ENCODE measurements at regions not wholly inside any gene's neighbourhood (a gene's known extent, or its start where the extent isn't known, plus 50 kb on each side); places are given as distances from the start of the nearest gene placed in this dataset.
"Not testable (repeated sequence)": the region's sequence is repeated elsewhere in the genome, so short reads cannot be mapped to it uniquely, and the experiment has no call there.

- TF ChIP-seq, protein P1, sequence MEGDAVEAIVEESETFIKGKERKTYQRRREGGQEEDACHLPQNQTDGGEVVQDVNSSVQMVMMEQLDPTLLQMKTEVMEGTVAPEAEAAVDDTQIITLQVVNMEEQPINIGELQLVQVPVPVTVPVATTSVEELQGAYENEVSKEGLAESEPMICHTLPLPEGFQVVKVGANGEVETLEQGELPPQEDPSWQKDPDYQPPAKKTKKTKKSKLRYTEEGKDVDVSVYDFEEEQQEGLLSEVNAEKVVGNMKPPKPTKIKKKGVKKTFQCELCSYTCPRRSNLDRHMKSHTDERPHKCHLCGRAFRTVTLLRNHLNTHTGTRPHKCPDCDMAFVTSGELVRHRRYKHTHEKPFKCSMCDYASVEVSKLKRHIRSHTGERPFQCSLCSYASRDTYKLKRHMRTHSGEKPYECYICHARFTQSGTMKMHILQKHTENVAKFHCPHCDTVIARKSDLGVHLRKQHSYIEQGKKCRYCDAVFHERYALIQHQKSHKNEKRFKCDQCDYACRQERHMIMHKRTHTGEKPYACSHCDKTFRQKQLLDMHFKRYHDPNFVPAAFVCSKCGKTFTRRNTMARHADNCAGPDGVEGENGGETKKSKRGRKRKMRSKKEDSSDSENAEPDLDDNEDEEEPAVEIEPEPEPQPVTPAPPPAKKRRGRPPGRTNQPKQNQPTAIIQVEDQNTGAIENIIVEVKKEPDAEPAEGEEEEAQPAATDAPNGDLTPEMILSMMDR (IDR thresholded peaks at IDR 0.05): no peak
- Histone ChIP-seq H3K4me1 (no peaks in the 10 kb centered on the region), H3K27ac (no peak overlapping the region), H3K36me3 (no peaks in the 10 kb centered on the region), H3K9me3 (no peaks in the 10 kb centered on the region), H3K4me3 (no peak overlapping the region), H3K27me3 (ENCODE audit: low read depth) (no peaks in the 10 kb centered on the region)
- intact Hi-C loops (cut with DNase I): no loop called here
- DNase-seq (no peak), ATAC-seq (peak in 1 of 2 donors; percentile 15)
These were observed 121.2 kb upstream of the SERBP1 start for GRCh38 chr1:67551375-67551774.

- no peaks in the 10 kb centered on the region for H3K36me3 ChIP-seq
- H3K9me3 ChIP-seq: no peaks in the 10 kb centered on the region
- no peak for DNase-seq
- ATAC-seq: peak; percentile 23 to 39
- no peaks in the 10 kb centered on the region for H3K27me3 ChIP-seq (ENCODE audit: low read depth)
- no peak overlapping the region for H3K27ac ChIP-seq
- intact Hi-C loops (cut with DNase I): no loop called here
- no peak overlapping the region for H3K4me3 ChIP-seq
- no peaks in the 10 kb centered on the region for H3K4me1 ChIP-seq
- TF ChIP-seq, protein P1 (IDR thresholded peaks at IDR 0.05): no peak
These were observed 122.1 kb upstream of the SERBP1 start for GRCh38 chr1:67552336-67552759.

GRCh38 chr1:67554204-67554603 lies 124.0 kb upstream of the SERBP1 start:
- H3K27me3 ChIP-seq (ENCODE audit: low read depth); H3K4me1 ChIP-seq; DNase-seq; H3K36me3 ChIP-seq; intact Hi-C loops (cut with DNase I); H3K4me3 ChIP-seq; H3K9me3 ChIP-seq; H3K27ac ChIP-seq; ATAC-seq: not testable (repeated sequence)

- Histone ChIP-seq H3K9me3 (no peaks in the 10 kb centered on the region), H3K36me3 (no peaks in the 10 kb centered on the region), H3K27me3 (ENCODE audit: low read depth) (no peaks in the 10 kb centered on the region), H3K4me3 (no peak overlapping the region), H3K27ac (no peak overlapping the region), H3K4me1 (peaks cover 6% of the 10 kb centered on the region)
- ATAC-seq (peak; percentile 40 to 61), DNase-seq (no peak)
- intact Hi-C loops (cut with DNase I): no loop called here
- TF ChIP-seq, protein P1 (IDR thresholded peaks at IDR 0.05): no peak
These were observed 125.5 kb upstream of the SERBP1 start for GRCh38 chr1:67555461-67556296.

- intact Hi-C loops (cut with DNase I): no loop called here
- H3K27ac ChIP-seq: no peak overlapping the region
- H3K9me3 ChIP-seq: no peaks in the 10 kb centered on the region
- ATAC-seq (no peak), DNase-seq (no peak)
- no peak overlapping the region for H3K4me3 ChIP-seq
- TF ChIP-seq, protein P1 (IDR thresholded peaks at IDR 0.05): no peak
- H3K36me3 ChIP-seq: no peaks in the 10 kb centered on the region
- H3K4me1 ChIP-seq: peaks cover 12% of the 10 kb centered on the region
- H3K27me3 ChIP-seq (ENCODE audit: low read depth): no peaks in the 10 kb centered on the region
These were observed 126.2 kb upstream of the SERBP1 start for GRCh38 chr1:67556297-67556900.

All from lower lobe of right lung (tissue), 2 donors.